Spleen (tissue), 11 donors: ENCODE measurements at regions not wholly inside any gene's neighbourhood (a gene's known extent, or its start where the extent isn't known, plus 50 kb on each side); places are given as distances from the start of the nearest gene placed in this dataset.

ENCODE experiments used
- DNase-seq: peaks from one replicate; pipeline ENCODE4 v3.0.0-alpha.2; 2020
- H3K27ac ChIP-seq, 8 donors: fragments of 200-600 bp; sonication (generic) in 7 of 8; 1 replicate in 4 of 8; 2 replicates in 4 of 8; pipeline versions ENCODE4 v1.5.0 to v1.8.0; 2016 to 2021; ENCODE audit warnings: inconsistent platforms in 4 of 8, mild to moderate bottlenecking in 4 of 8, moderate library complexity in 1 of 8
- H3K27me3 ChIP-seq, 7 donors: fragments of 200-600 bp; sonication (generic) in 6 of 7; replicated peaks in 1 of 7; 1 replicate in 4 of 7; 2 replicates in 3 of 7; pipeline versions ENCODE4 v1.5.0 to v1.8.0; 2016 to 2021; ENCODE audit warnings: inconsistent platforms in 3 of 7, mild to moderate bottlenecking in 1 of 7
- H3K36me3 ChIP-seq, 6 donors: fragments of 200-600 bp; sonication (generic) in 5 of 6; 1 replicate in 4 of 6; 2 replicates in 2 of 6; pipeline versions ENCODE4 v1.5.0 to v1.8.0; 2016 to 2021; ENCODE audit warnings: inconsistent platforms in 2 of 6
- H3K4me1 ChIP-seq, 6 donors: fragments of 200-600 bp; sonication (generic) in 5 of 6; 1 replicate in 3 of 6; 2 replicates in 3 of 6; pipeline versions ENCODE4 v1.5.0 to v1.8.0; 2016 to 2021; ENCODE audit warnings: inconsistent platforms in 3 of 6
- H3K4me3 ChIP-seq, 8 donors: fragments of 200-600 bp; sonication (generic) in 7 of 8; 1 replicate in 4 of 8; 2 replicates in 4 of 8; pipeline versions ENCODE4 v1.5.0 to v1.8.0; 2016 to 2021; ENCODE audit warnings: inconsistent platforms in 4 of 8, mild to moderate bottlenecking in 4 of 8, moderate library complexity in 2 of 8
- H3K9me3 ChIP-seq, 8 donors: fragments of 200-600 bp; sonication (generic) in 7 of 8; 1 replicate in 4 of 8; 2 replicates in 4 of 8; pipeline versions ENCODE4 v1.5.0 to v1.8.0; 2016 to 2021; ENCODE audit warnings: inconsistent platforms in 4 of 8
- POLR2A ChIP-seq, 3 donors: fragments of 450-650 bp; IDR thresholded peaks; one replicate each; pipeline ENCODE4 v1.5.1; 2017; ENCODE audit warnings: antibody characterized with exemption in 3 of 3, mild to moderate bottlenecking in 1 of 3
- POLR2AphosphoS5 ChIP-seq, 3 donors: sonication (generic); formaldehyde crosslinking; IDR thresholded peaks; one replicate each; pipeline ENCODE4 v1.5.1; 2017; ENCODE audit warnings: antibody characterized with exemption in 3 of 3
- WGBS, 5 donors: extraction: QIAGEN DNeasy Blood & Tissue Kit in 3 of 5; methylation state at CpG; one replicate each; pipeline versions ENCODE4 v1.1.5 to v1.1.7; 2013 to 2018; 5-methylcytosine and 5-hydroxymethylcytosine counted together
- intact Hi-C: fragments of 100-400 bp; cut with DNase I; formaldehyde crosslinking; loops from one replicate; pipeline ENCODE4 v1.15.0; 2023; ENCODE audit warnings: low total_unique reads
- TF ChIP-seq, protein P1 (sequence below), 11 experiments: fragments of 200-600 bp in 7 of 11; fragments of 450-650 bp in 4 of 11; sonication (generic) in 4 of 11; IDR thresholded peaks in 8 of 11; conservative IDR thresholded peaks in 3 of 11; 1 replicate in 7 of 11; 2 replicates in 4 of 11; pipeline versions ENCODE4 v1.4.0 to v1.8.0; 2016 to 2021; ENCODE audit warnings: antibody characterized with exemption in 11 of 11, inconsistent platforms in 4 of 11, mild to moderate bottlenecking in 1 of 11
- donor health status: healthy with polysubstance abuse.
- donor health status: DM: no; HTN: no; CAD: no; lungs with moderate emphysema.
- donor health status: DM: no; HTN: no; CAD: no.
- donor health status: Bipolar disorder and iron deficiency.
- donor health status: healthy.
- donor health status: DM: no; HTN: no; CAD: no.
- donor health status: DM: yes; HTN: yes; CAD: no.

DNA sequence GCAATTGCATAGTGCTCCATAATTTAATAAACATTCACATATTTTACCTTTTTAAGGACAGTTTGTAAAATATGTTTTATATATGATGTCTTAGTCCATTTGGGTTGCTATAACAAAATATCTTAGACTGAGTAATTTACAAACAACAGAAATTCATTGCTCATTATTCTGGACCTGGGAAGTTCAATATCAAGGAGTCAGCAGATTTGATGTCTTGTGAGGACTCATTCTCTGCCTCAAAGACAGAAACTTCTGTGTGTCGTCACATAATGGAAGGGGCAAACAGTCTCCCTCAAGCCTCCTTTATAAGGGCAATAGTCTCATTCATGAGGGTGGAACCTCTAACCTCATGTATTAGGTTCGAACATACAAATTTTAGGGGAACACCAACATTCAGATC lies 455.9 kb downstream of the TAF11L14 start:
- no peak overlapping the region for H3K4me3 ChIP-seq
- no peaks in the 10 kb centered on the region for H3K36me3 ChIP-seq
- intact Hi-C loops: no loop called here
- no peaks in the 10 kb centered on the region for H3K4me1 ChIP-seq
- no peaks in the 10 kb centered on the region for H3K27me3 ChIP-seq
- WGBS, 5 donors: 70 to 87% (median 82%) methylated on average over 2 of the region's 2 CpGs
- peaks cover 0 to 5% (median 0%) of the 10 kb centered on the region in 8 donors for H3K9me3 ChIP-seq
- TF ChIP-seq POLR2A (IDR thresholded peaks at IDR 0.05): no peak
- no peak for TF ChIP-seq POLR2AphosphoS5 (IDR thresholded peaks at IDR 0.05)
- TF ChIP-seq, protein P1, sequence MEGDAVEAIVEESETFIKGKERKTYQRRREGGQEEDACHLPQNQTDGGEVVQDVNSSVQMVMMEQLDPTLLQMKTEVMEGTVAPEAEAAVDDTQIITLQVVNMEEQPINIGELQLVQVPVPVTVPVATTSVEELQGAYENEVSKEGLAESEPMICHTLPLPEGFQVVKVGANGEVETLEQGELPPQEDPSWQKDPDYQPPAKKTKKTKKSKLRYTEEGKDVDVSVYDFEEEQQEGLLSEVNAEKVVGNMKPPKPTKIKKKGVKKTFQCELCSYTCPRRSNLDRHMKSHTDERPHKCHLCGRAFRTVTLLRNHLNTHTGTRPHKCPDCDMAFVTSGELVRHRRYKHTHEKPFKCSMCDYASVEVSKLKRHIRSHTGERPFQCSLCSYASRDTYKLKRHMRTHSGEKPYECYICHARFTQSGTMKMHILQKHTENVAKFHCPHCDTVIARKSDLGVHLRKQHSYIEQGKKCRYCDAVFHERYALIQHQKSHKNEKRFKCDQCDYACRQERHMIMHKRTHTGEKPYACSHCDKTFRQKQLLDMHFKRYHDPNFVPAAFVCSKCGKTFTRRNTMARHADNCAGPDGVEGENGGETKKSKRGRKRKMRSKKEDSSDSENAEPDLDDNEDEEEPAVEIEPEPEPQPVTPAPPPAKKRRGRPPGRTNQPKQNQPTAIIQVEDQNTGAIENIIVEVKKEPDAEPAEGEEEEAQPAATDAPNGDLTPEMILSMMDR (IDR thresholded peaks at IDR 0.05 in 8 of 11, conservative IDR thresholded peaks at IDR 0.05 in 3 of 11): no peak
- no peak for DNase-seq
- H3K27ac ChIP-seq: no peak overlapping the region

DNA sequence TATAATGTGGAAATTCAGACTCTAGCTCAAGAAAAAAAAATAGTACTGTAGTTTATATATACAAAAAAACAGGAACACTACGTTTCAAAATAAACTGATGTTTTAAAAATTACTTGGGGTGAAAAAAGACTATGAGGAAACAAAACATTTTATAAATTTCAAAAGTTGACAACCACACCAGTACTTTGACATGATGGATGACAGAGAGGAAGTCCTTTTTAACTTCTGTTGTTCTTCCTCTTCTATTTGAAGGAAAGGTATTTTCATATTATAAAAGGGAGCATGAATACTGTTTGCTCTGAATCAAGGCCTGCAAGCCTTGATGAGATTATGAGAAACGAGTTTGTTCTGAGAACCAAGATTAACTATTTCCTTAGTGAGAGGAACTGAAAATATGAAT lies 456.9 kb downstream of the TAF11L14 start:
- Histone ChIP-seq H3K9me3 (peaks cover 0 to 5% (median 0%) of the 10 kb centered on the region in 8 donors), H3K27me3 (no peaks in the 10 kb centered on the region), H3K27ac (no peak overlapping the region), H3K4me3 (no peak overlapping the region), H3K4me1 (no peaks in the 10 kb centered on the region), H3K36me3 (no peaks in the 10 kb centered on the region)
- intact Hi-C loops: no loop called here
- no peak for DNase-seq
- 2 to 11% (median 3%) methylated on average over 2 of the region's 2 CpGs for WGBS, 5 donors
- TF ChIP-seq POLR2AphosphoS5 (IDR thresholded peaks at IDR 0.05): no peak
- TF ChIP-seq, protein P1 (IDR thresholded peaks at IDR 0.05 in 8 of 11, conservative IDR thresholded peaks at IDR 0.05 in 3 of 11): no peak
- TF ChIP-seq POLR2A (IDR thresholded peaks at IDR 0.05): no peak

DNA sequence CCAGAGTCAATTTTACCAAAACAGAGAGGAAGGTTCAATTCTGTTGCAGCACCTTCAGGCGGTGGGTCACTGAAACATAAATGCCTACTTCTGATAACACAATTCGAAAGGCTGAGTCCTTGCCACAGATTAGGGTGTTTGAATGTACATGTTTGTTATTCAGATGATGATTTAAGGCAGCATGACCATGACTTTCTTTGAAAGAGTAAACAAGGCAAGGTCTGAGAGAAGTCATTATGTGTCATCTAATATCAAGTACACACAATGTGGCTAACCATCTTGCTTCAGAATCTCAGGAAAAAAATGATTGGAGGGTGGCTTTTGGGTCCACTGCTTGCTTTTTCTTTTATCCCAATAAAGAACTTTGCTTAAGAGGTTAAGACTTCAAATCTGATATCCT lies 457.5 kb downstream of the TAF11L14 start:
- 71 to 82% (median 82%) methylated on average over 2 of the region's 2 CpGs for WGBS, 5 donors
- H3K4me3 ChIP-seq: no peak overlapping the region
- no peak for DNase-seq
- H3K9me3 ChIP-seq: peaks cover 0 to 5% (median 0%) of the 10 kb centered on the region in 8 donors
- H3K27ac ChIP-seq: no peak overlapping the region
- H3K27me3 ChIP-seq: no peaks in the 10 kb centered on the region
- TF ChIP-seq, protein P1 (IDR thresholded peaks at IDR 0.05 in 8 of 11, conservative IDR thresholded peaks at IDR 0.05 in 3 of 11): no peak
- TF ChIP-seq POLR2A (IDR thresholded peaks at IDR 0.05) (no peak), POLR2AphosphoS5 (IDR thresholded peaks at IDR 0.05) (no peak)
- intact Hi-C loops: no loop called here
- no peaks in the 10 kb centered on the region for H3K4me1 ChIP-seq
- no peaks in the 10 kb centered on the region for H3K36me3 ChIP-seq

DNA sequence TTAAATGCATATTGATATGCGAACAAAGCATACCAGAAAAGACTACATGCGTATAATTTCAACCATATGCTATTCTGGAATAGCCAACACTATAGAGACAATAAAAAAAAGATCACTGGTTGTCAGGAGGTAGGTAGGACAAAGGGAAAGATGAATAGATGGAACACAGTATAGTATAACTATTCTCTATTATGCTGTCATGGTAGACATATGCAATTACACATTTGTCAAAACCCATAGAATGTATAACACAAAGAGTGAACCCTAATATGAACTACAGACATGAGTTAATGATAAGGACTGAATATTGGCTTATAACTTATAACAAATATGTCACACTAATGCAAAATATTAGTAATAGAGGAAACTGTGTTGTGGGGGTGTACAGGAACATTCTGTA lies 460.8 kb downstream of the TAF11L14 start:
- Histone ChIP-seq H3K4me1 (no peaks in the 10 kb centered on the region), H3K9me3 (no peaks in the 10 kb centered on the region), H3K27me3 (no peaks in the 10 kb centered on the region), H3K4me3 (no peak overlapping the region), H3K27ac (no peak overlapping the region), H3K36me3 (no peaks in the 10 kb centered on the region)
- intact Hi-C loops: no loop called here
- 88 to 97% (median 94%) methylated on average over 2 of the region's 2 CpGs for WGBS, 5 donors
- DNase-seq: no peak
- TF ChIP-seq POLR2AphosphoS5 (IDR thresholded peaks at IDR 0.05): no peak
- TF ChIP-seq POLR2A (IDR thresholded peaks at IDR 0.05): no peak
- TF ChIP-seq, protein P1 (IDR thresholded peaks at IDR 0.05 in 8 of 11, conservative IDR thresholded peaks at IDR 0.05 in 3 of 11): no peak
